Activated gamma-delta T cell (primary cell): ENCODE measurements at regions not wholly inside any gene's neighbourhood (a gene's known extent, or its start where the extent isn't known, plus 50 kb on each side); places are given as distances from the start of the nearest gene placed in this dataset.
"Not testable (repeated sequence)": the region's sequence is repeated elsewhere in the genome, so short reads cannot be mapped to it uniquely, and the experiment has no call there.

Experiments used
- DNase-seq: peaks from one replicate; lab custom pipeline; 2025; lab: John Stamatoyannopoulos, UW

DNA sequence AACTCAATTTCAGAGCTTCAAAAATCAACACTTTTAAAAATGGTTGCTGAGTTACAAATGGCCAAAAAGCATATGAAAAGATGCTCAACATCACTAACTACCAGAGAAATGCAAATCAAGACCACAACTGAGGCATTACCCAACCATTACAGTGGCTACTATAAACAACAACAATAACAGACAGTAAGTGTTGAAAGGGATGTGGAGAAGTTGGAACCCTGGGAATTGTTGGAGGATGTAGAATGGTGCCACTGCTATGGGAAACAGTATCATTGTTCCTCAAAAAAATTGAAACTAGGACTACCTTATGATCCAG, 173.3 kb upstream of the SPRED2 start:
- no peak for DNase-seq

DNA sequence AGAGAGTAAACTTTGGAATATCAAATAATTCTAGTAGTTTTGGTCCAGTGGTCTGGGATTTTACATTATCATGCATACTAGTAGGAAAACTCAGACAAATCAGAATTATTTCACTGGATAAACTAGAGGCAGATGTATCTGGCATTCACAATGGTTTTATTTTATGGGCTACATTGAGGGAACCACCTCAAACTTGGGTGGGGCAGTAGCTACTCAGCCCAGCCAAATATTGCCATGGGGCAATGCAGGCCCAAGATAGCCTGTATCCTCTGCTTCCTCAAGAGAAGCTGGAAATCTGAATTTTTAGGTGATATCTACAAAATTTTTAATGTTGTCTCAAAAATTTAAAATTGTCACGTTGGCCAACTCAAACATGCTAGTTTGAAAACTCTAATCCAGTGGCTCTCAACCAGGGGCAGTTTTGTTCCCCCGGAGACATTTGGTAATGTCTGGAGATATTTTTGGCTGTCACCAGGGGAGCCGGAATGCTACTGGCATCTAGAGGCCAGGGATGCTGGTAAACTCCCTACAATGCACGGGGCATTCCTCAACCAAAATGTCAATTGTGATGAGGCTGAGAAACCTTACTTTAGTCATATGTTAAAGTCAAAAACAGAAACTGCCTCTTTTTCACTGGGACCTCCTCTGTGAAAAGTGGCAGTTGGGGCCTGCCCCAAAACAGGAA, 172.8 kb upstream of the SPRED2 start:
- no peak for DNase-seq

DNA sequence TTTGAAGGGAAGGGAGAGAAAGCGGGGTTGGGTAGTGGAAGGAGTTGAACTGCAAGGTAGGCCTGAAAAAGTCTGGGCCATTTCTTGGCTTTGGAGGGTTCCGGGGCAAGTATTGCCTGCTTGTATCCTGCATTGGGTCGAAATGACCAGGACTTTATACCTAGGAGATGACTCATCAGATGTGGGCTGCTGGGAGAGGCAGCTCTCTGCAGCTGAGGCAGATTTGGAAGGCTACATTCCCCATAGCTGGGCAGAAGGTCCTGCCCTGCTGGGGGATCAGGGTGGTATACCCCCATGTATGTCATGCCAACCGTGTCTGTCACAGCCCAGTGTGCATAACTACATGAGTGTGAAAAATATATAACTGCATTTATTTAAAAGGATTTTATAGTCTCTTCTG, 171.8 kb upstream of the SPRED2 start:
- no peak for DNase-seq

DNA sequence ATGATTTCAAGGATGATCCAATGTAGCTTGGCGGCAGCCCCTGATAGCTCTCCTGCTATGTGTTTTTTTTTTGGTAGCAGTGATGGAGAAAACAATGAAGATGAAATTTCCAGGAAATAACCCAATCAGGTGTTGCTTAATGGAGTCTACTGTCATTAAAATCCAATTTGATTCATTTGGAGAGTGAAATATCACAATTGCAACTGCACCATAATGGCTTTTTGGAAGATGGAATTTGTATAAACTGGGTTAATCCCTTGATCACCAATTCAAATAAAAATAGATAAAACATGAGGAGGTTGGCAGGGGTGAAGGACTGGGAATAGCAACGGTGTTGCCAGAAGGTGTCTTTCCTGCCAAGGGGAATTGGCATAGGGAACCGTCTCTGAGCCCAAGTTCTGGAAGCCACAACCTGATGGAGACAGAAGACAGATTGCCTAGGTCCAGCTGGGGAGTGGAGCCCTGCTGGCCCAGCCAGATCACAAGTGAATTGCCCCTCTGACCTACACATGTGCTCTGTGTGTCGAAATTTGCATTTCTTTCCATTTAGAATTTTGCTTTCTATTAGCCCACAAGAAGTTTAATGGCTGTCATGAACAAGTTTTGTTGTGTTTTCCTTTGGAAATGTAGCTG, 170.3 kb upstream of the SPRED2 start:
- DNase-seq, result no peak

DNA sequence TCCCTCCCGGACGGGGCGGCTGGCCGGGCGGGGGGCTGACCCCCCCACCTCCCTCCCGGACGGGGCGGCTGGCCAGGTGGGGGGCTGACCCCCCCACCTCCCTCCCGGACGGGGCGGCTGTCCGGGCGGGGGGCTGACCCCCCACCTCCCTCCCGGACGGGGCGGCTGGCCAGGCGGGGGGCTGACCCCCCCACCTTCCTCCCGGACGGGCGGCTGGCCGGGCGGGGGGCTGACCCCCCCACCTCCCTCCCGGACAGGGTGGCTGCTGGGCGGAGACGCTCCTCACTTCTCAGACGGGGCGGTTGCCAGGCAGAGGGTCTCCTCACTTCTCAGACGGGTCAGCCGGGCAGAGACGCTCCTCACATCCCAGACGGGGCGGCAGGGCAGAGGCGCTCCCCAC, 168.5 kb upstream of the SPRED2 start:
- not testable (repeated sequence) for DNase-seq

DNA sequence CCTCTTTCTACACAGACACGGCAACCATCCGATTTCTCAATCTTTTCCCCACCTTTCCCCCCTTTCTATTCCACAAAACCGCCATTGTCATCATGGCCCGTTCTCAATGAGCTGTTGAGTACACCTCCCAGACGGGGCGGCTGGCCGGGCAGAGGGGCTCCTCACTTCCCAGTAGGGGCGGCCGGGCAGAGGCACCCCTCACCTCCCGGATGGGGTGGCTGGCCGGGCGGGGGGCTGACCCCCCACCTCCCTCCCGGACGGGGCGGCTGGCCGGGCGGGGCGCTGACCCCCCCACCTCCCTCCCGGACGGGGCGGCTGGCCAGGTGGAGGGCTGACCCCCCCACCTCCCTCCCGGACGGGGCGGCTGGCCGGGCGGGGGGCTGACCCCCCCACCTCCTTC, 168.0 kb upstream of the SPRED2 start:
- not testable (repeated sequence) for DNase-seq

DNA sequence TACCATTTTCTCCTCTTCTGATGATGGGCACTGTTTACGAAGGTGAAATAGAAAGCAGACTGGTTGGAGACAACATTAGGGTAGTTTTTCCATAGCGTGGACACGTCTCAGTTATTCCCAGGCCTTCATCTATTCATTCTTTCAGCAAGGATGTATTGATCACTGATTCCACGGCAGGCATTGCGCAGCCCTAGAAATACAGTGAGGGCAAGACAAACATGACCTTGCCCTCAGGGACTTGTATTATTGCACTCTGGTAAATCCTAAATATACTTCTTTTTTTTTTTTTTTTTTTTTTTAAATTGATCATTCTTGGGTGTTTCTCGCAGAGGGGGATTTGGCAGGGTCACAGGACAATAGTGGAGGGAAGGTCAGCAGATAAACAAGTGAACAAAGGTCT, 167.3 kb upstream of the SPRED2 start:
- DNase-seq, result no peak

DNA sequence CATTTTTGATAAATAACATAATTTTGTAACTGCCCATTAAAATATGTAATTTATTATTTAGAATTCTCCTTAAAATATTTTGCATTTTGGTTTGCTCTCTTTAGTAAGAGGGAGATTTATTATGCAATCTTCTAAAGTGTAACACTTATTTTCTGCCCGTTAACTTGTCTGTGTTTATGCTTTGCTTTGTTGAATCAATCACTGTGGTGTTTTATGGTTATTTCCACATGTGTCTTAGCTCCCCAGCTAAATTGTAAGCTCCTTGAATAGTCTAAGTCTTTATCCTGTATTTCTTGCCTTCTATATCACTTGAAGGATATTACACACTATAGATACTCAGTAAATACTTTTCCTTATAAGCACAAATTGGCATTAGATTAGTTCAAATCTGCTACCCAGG, 166.6 kb upstream of the SPRED2 start:
- DNase-seq, result no peak

DNA sequence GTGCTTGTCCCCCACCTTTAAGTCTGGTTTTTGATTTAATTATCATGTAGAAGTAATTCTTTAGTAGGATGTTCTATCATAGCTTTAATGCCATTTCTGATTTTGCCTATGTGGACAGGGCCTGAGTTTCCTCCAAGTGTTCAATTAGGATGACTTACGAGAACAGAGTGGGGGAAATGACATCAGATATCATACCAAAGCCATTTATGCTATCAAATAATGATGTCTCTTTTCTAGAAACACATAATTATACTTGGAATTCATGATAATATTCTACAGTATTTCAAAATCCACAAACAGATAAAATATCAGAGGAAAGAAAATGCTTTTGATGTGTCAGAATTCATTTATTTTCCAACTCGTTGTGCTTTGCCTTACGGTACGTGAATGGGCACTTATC, 165.9 kb upstream of the SPRED2 start:
- DNase-seq, result no peak

DNA sequence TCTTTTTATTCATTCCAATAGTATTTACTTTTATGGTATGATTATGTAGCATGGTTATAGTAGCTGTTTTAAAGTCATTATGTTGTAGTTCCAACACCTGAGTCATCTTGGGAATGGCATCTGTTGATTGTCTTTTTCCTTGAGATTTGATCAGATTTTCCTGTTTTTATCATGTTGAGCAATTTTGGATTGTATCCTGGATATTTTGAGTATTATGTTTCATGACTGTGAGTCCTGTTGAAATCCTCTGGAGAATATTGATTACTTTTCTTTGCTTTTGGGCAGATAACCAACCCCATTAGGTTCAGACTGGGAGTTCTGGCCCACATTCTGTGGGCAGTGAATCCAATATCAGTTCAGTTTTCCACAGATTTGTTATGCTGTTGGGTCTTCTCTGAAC, 163.2 kb upstream of the SPRED2 start:
- no peak for DNase-seq

DNA sequence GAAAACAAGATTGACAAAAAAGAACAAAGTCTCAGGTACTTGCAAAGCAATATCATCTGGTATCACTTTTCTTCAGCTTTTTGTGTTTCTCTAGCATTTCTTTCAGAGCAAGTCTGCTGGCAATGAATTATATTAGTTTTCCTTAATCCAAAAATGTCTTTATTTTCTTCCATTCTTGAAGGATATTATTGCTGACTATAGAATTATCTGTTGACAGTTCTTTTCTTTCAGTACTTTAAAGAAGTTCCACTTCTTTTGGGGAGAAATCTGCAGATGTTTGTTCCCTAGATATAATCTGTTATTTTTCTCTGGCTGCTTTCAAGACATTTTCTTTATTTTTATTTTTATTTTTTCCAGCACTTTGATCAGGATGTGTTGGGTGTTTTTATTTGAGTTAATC, 161.8 kb upstream of the SPRED2 start:
- no peak for DNase-seq

DNA sequence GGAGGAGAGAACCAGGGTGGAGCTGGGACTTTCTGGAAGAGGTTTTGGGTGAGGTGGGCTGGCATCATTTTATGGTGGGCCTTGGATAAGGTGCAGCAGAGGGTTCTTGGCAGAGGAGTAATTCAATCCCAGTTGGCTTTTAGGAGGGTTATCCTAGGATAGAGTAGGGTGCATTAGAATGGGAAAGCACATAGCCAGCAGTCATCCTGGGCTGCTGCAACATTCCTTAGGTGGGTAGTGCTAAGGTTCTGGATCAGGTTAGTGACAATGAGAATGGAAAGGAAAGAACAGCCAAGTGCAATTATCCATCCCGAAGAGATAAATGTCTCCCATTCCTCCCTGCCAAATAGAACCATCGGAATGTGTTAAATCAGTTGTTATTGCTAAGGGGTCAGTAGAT, 157.3 kb upstream of the SPRED2 start:
- DNase-seq, result no peak

DNA sequence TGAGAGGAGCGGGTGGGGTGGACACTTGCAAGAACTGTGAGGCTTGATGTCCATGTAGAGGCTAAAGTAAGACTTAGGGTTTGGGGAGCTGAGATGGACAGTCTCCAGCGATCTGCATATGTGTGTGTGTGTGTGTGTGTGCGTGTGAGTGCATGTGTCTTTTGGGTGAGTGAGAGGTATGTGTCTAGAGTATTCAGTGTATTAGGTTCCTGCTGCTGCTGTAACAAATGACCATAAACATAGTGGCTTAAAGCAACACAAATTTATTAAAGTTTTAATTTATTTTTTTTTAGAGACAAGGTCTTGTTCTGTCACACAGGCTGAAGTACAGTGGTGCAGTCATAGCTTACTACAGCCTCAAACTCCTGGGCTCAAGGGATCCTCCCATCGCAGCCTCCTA, 155.4 kb upstream of the SPRED2 start:
- no peak for DNase-seq

DNA sequence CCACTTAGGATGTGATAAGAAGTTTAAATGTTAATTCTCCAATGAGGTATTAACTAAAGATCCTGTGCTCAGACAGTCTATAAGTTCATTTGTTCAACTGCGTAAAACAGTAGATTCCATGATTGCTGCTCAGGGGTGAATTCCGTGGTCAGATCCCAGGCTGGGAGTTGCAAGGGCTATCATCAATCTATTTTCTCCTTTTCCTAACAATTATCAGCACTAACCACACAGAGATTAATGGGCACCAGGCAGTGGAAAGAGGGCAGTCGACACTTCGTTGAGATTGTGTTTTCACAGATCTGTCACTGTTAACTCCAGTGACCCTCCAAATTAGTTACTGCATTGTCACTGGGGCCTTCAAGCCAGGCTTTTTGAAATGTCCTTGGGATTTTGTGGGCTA, 154.1 kb upstream of the SPRED2 start:
- DNase-seq, result no peak

DNA sequence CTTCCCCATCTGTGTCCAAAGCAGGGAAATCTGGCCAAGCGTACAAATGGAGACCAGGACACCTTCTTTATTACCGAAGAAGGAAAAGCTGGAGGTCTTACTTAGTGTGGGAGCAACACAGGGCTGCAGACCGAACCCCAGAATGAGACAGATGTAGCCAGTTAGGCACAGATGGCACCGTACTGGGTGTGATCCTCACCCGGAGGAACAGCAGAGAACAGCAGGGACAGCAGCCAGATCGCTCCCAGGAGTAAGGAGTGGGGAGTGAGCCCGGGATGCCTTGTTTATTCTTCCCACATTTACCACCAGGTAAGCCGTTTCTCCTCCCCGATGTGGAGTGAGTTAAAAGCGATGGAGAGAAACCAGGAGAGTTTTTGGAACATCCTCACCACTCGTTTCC, 150.7 kb upstream of the SPRED2 start:
- no peak for DNase-seq

DNA sequence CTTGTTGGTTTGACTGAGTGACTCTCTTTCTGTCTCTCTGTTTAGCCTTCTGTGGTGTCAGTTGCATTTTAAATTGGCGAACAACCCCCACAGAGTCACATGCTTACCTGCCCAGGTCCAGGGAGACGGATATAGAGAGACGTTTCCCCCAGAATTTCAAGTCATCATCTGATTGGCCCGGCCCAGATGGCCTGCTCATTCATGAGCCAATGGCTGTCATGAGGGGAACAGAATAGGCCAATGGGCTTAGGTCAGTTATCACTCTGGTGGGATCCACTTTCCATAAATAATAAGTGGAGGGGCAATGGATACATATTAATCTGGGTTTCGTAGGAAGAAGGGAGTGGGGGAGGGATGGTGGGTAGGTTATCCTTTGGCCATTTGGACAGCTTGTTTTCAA, 150.0 kb upstream of the SPRED2 start:
- no peak for DNase-seq

DNA sequence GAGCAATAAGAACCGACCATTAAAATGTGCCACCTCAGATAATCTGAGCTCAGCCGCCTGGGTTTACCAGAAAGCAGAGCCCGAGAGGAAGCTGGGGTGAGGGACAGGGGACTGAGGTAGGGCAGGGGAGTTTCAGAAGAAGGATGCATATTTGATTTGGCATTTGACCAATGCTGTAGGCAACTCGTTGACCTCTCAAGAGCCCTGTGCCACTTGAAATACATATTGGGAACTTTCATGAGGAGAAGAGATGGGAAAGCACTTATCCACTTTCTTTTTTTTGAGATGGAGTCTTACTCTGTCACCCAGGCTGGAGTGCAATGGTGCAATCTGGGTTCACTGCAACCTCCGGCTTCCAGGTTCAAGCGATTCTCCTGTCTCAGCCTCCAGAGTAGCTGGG, 148.4 kb upstream of the SPRED2 start:
- no peak for DNase-seq

DNA sequence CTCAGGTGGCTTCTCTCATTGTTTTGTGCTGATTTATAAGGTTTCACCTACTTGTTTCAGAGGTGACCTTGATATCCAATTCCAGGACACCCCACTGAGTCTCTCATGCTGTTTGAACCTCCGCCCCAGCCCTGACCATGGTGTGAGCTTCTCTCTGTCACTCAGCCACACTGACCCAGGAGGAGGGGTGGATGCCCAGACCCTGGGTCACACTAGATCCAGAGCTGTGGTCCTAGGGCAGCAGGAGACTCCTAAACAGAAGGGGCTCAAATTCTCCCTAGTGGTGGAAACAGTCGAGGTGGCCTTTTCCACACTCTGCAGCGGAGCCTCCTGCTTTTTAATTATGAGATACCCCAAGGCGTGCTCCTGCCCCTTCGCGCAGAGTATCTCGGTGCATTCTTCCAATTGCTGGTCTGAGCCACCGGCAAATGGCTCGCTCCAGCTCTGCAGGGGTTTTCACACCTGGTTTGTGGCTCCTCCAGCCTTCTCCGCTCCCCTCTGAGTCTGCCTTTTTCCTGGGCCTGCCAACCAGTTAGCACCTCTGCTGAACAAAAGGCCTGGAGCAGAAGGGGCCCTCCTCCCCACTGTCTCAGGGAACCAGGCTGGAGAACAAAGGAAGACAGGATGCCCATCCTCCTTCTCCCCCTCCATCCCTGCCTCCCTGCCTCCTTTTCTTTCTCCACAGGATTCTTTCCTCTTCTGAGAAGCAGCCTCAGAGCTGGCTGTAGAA, 147.3 kb upstream of the SPRED2 start:
- DNase-seq, result no peak

DNA sequence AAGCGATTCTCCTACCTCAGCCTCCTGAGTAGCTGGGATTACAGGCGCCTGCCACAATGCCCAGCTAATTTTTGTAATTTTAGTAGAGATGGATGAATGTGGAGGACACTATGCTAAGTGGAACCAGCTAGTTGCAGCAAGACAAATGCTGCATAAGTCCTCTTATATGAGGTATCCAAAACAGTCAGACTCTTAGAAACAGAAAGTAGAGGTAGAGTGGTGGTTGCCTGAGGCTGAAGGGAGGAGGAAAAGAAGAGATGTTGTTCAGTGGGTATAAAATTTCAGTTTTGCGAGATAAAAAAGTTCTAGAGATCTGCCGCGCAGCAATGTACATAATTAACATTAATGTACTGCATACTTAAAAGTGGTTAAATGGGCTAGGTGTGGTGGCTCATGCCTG, 145.3 kb upstream of the SPRED2 start:
- DNase-seq, result no peak

DNA sequence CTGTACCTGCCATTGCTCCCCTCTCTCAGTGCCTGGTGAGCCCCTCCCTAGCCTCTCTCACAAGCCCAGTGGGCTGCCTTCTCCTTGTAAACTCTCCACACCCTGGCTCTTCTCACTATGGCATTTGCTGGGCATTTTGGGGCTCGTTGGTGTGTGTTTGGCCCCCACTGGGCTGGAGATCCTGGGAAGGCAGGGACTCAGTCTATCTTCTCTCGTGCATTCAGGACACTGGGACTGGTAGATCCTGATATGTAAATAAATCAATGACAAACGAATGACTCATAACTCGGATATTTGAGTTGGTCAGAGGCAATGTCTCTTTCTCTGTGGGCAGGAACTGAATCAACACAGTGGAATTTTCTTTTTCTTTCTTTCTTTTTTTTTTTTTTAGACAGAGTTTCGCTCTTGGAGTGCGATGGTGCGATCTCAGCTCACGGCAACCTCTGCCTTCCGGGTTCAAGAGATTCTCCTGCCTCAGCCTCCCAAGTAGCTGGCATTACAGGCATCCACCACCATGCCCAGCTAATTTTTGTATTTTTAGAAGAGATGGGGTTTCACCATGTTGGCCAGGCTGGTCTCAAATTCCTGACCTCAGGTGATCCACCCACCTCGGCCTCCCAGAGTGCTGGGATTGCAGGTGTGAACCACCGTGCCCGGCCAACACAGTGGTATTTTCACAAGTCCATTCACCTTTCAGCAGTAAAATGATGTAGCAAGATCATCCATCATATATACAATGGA, 144.6 kb upstream of the SPRED2 start:
- DNase-seq, result no peak

DNA sequence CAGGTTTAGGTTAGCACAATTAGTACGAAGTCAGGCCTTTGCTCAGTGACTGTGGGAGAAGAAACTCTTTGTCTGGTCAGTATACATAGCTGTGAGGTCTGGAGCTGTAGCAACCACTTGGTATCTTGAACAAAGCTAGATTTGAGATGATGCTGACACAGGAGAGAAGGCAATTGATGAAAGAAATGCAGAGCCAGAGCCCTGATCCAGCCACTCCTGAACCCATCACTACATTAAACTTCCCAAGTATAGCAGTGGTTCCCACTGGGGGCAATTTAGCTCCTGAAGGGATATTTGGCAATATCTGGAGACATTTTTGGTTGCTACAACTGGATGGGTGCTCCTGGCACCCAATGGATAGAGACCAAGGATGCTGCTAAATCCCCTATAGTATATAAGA, 143.9 kb upstream of the SPRED2 start:
- DNase-seq, result no peak

DNA sequence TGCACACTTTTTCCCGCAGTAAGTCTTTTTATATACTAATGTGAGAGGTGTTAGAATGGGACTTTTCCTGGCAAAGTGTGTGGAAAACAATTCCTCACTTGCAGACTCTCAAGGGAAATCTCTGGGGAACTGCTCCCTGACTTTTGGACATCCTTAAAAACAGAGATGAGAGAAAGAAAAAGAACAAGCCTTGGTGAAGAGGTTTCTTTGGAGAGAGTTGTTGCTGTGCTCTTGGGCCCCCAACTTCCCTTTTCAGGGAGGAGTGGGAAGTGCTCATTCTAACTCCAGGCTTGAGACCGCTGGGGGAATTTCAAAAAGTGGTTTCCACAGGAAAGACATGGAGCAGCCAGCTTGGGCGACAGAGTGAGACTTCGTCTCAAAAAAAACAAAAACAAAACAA, 142.6 kb upstream of the SPRED2 start:
- no peak for DNase-seq
